ENCODE measurements at regions not wholly inside any gene's neighbourhood (a gene's known extent, or its start where the extent isn't known, plus 50 kb on each side); places are given as distances from the start of the nearest gene placed in this dataset.

GRCh38 chr11:30774496-30775232 is 188.5 kb upstream of the MPPED2 start:
- no peak for TF ChIP-seq RFX5 (IDR thresholded peaks at IDR 0.05; ENCODE audit: low read depth, low read length)
- no peak for TF ChIP-seq CTCF (conservative IDR thresholded peaks at IDR 0.05; ENCODE audit: low read depth, low read length)
- TF ChIP-seq POLR2A (IDR thresholded peaks at IDR 0.05; ENCODE audit: low read depth, low read length) = no peak
- TF ChIP-seq BHLHE40 (IDR thresholded peaks at IDR 0.05; ENCODE audit: low read depth, low read length) = no peak
- no peak for TF ChIP-seq RAD21 (IDR thresholded peaks at IDR 0.05; ENCODE audit: low read length)
- no peak for TF ChIP-seq MAFK (IDR thresholded peaks at IDR 0.05; ENCODE audit: low read depth, low read length)
